HepG2 (cell line): ENCODE measurements at regions not wholly inside any gene's neighbourhood (a gene's known extent, or its start where the extent isn't known, plus 50 kb on each side); places are given as distances from the start of the nearest gene placed in this dataset.

Experiments used
- ATAC-seq: fragments of 200-7000 bp; cut with Tn5 transposase; 3 replicates; pipeline ENCODE4 v1.9.1; 2020; ENCODE audit warnings: mild to moderate bottlenecking, moderate library complexity
- BruUV-seq: library from RNA; stranded (reverse); fragments of 400-500 nt; replicated peaks from 2 replicates; lab custom pipeline; 2021; lab: Mats Ljungman, UMichigan
- CTCF ChIA-PET: fragments of 300-600 bp; formaldehyde crosslinking; extraction: SDS; loops from one replicate; lab custom pipeline; 2021; ENCODE audit warnings: low total read pairs, inconsistent platforms, low intra/inter-chr PET ratio; lab: Yijun Ruan, JAX
- POLR2A ChIA-PET: fragments of 350-600 bp; sonication (Branson Sonifier 250); formaldehyde crosslinking; loops from one replicate; lab custom pipeline; 2020; ENCODE audit warnings: antibody characterized with exemption, inconsistent platforms; lab: Yijun Ruan, JAX
- DNase-seq: peaks from one replicate; pipeline ENCODE4 v3.0.0-alpha.2; 2015; ENCODE audit warnings: low spot score
- FAIRE-seq: peaks from 3 replicates; lab custom pipeline; 2011; peaks lifted over from hg19 to GRCh38; lab: Jason Lieb, UNC
- H2AFZ ChIP-seq: one replicate; pipeline ENCODE4 v1.6.1; 2011; ENCODE audit warnings: low read length, inconsistent platforms
- H3K27ac ChIP-seq: fragments of 300-600 bp; 3 replicates; pipeline ENCODE4 v1.8.0; 2011; ENCODE audit warnings: mixed run types, mild to moderate bottlenecking, mixed read lengths, low read length, inconsistent platforms; ENCODE audit not compliant: insufficient read depth; ENCODE audit errors: extremely low read length
- H3K27me3 ChIP-seq, 2 experiments: fragments of 200-600 bp in 1 of 2; 2 replicates in 1 of 2; 3 replicates in 1 of 2; pipeline versions ENCODE4 v1.6.0 to v1.8.0; 2011; ENCODE audit warnings: low read length in 2 of 2, mild to moderate bottlenecking in 2 of 2, moderate library complexity in 2 of 2, inconsistent platforms in 1 of 2; ENCODE audit not compliant: insufficient read depth in 2 of 2, control insufficient read depth in 1 of 2
- H3K36me3 ChIP-seq, 2 experiments: fragments of 200-600 bp in 1 of 2; replicated peaks in 1 of 2; 2 replicates in 1 of 2; 3 replicates in 1 of 2; pipeline versions ENCODE4 v1.5.1 to v1.8.0; 2011; ENCODE audit warnings: low read length in 2 of 2, inconsistent platforms in 1 of 2; ENCODE audit not compliant: insufficient read depth in 2 of 2, control insufficient read depth in 1 of 2
- H3K4me1 ChIP-seq: 2 replicates; pipeline ENCODE4 v1.5.1; 2012; ENCODE audit warnings: low read length, inconsistent platforms; ENCODE audit not compliant: insufficient read depth
- H3K4me2 ChIP-seq: 2 replicates; pipeline ENCODE4 v1.6.0; 2011; ENCODE audit warnings: low read depth, low read length, inconsistent platforms
- H3K4me3 ChIP-seq, 3 experiments: fragments of 200-600 bp in 1 of 3; sonication (generic), shearing (Covaris generic) in 1 of 3; replicated peaks in 1 of 3; 2 replicates each; pipeline ENCODE4 v1.5.1; 2011 to 2016; ENCODE audit warnings: low read length in 3 of 3, inconsistent platforms in 2 of 3, low read depth in 2 of 3, mild to moderate bottlenecking in 2 of 3, control low read depth in 1 of 3, mixed read lengths in 1 of 3; ENCODE audit not compliant: insufficient read depth in 1 of 3
- H3K79me2 ChIP-seq: one replicate; pipeline ENCODE4 v1.6.1; 2011; ENCODE audit warnings: low read length, inconsistent platforms; ENCODE audit not compliant: insufficient read depth
- H3K9ac ChIP-seq: 2 replicates; pipeline ENCODE4 v1.6.0; 2011; ENCODE audit warnings: mild to moderate bottlenecking, low read depth, low read length, inconsistent platforms; ENCODE audit not compliant: insufficient read depth
- H3K9me3 ChIP-seq: 2 replicates; pipeline ENCODE4 v1.5.1; 2012; ENCODE audit warnings: mild to moderate bottlenecking, low read length
- H4K20me1 ChIP-seq: 2 replicates; pipeline ENCODE4 v1.6.0; 2011; ENCODE audit warnings: inconsistent platforms, mild to moderate bottlenecking, low read length, moderate library complexity; ENCODE audit not compliant: insufficient read depth
- ARNT ChIP-seq: fragments of 450-650 bp; IDR thresholded peaks from 2 replicates; pipeline ENCODE4 v1.6.1; 2017
- KDM5A ChIP-seq: fragments of 200-600 bp; sonication (generic); IDR thresholded peaks from 2 replicates; pipeline ENCODE4 v1.7.0; 2018; ENCODE audit warnings: antibody characterized with exemption, mild to moderate bottlenecking, low read length, borderline replicate concordance
- RAD51 ChIP-seq: fragments of 450-650 bp; IDR thresholded peaks from 2 replicates; pipeline ENCODE4 v1.6.1; 2016; ENCODE audit warnings: borderline replicate concordance
- ZNF850 ChIP-seq: sonication (generic); formaldehyde crosslinking; conservative IDR thresholded peaks from 2 replicates; pipeline ENCODE4 v1.9.0; 2021; ENCODE audit warnings: mild to moderate bottlenecking, missing genetic modification reagents
- WGBS: methylation state at CpG from one replicate; pipeline ENCODE4 v1.1.6; 2017; ENCODE audit warnings: low lambda C conversion rate; 5-methylcytosine and 5-hydroxymethylcytosine counted together
- in situ Hi-C: cut with HindIII; loops from 2 replicates; pipeline ENCODE4 v1.10.0; 2017; ENCODE audit warnings: low pct_unique_long_range_greater_than_20kb; ENCODE audit not compliant: extremely low pct_ligation_motif_present
- intact Hi-C: fragments of 100-400 bp; cut with micrococcal nuclease; formaldehyde crosslinking; loops from one replicate; pipeline ENCODE4 v1.10.0; 2022; ENCODE audit not compliant: unreplicated experiment
- TF ChIP-seq, protein P1 (sequence below): sonication (generic); formaldehyde crosslinking; IDR thresholded peaks from 2 replicates; pipeline ENCODE4 v1.8.0; 2022; ENCODE audit warnings: mild to moderate bottlenecking, missing genetic modification reagents; ENCODE audit not compliant: insufficient replicate concordance
- TF ChIP-seq, protein P2 (sequence below): sonication (generic); formaldehyde crosslinking; conservative IDR thresholded peaks from 2 replicates; pipeline ENCODE4 v1.4.0; 2020; ENCODE audit warnings: missing genetic modification reagents
- TF ChIP-seq, protein P3 (sequence below): IDR thresholded peaks from 2 replicates; pipeline ENCODE4 v1.6.1; 2016; ENCODE audit warnings: low read depth, missing genetic modification reagents, missing compliant biosample characterization

GRCh38 chr11:35071722-35072121, 67.2 kb upstream of the CD44 start:
- no peaks in the 10 kb centered on the region for H4K20me1 ChIP-seq
- no peak for DNase-seq
- intact Hi-C loops: no loop called here
- no peak overlapping the region for H2AFZ ChIP-seq
- WGBS: 0% methylated on average over 1 of the region's 1 CpG
- no peaks in the 10 kb centered on the region for H3K79me2 ChIP-seq
- BruUV-seq: no TSS peak
- H3K9me3 ChIP-seq: 0 out of 2 replicates have a peak, but pooled peaks cover 4% of the 10 kb centered on the region
- H3K36me3 ChIP-seq: no peaks in the 10 kb centered on the region
- H3K4me2 ChIP-seq: no peak overlapping the region
- TF ChIP-seq, protein P1, sequence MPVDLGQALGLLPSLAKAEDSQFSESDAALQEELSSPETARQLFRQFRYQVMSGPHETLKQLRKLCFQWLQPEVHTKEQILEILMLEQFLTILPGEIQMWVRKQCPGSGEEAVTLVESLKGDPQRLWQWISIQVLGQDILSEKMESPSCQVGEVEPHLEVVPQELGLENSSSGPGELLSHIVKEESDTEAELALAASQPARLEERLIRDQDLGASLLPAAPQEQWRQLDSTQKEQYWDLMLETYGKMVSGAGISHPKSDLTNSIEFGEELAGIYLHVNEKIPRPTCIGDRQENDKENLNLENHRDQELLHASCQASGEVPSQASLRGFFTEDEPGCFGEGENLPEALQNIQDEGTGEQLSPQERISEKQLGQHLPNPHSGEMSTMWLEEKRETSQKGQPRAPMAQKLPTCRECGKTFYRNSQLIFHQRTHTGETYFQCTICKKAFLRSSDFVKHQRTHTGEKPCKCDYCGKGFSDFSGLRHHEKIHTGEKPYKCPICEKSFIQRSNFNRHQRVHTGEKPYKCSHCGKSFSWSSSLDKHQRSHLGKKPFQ: no peak
- peak; percentile 73 for TF ChIP-seq RAD51
- TF ChIP-seq, all 625 proteins: peak for 1
- POLR2A ChIA-PET: no interaction called here
- Histone ChIP-seq H3K9ac (no peak overlapping the region), H3K4me1 (no peaks in the 10 kb centered on the region), H3K4me3 (no peak overlapping the region), H3K27me3 (no peaks in the 10 kb centered on the region), H3K27ac (no peak overlapping the region)
- CTCF ChIA-PET: no interaction called here
- no peak for FAIRE-seq
- ATAC-seq: no peak
- in situ Hi-C loops: no loop called here

DNA sequence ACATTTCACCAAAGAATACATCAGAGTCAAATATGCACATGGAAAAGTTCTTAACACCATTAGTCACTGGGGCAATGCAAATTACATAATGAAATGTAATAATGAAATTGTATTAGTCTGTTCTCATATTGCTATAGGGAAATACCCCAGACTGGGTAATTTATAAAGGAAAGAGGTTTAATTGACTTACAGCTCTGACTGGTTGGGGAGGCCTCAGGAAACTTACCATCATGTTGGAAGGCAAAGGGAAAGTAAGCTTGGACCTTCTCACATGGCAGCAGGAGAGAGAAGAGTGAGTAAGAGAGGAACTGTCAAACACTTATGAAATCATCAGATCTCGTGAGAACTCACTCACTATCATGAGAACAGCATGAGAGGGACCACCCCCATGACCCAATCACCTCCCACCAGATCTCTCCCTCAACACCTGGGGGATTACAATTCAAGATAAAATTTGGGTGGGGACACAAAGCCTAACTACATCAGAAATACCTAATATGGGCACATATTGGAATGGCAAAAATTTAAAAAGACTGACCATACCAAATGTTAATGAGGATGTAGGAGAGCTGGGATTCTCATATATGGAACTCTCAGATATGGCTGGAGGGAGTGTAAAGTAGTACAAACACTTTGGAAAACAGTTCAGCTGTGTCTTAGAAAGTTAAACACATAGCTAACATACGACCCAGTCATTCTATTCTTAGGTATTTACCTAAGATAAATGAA, 65.1 kb upstream of the CD44 start:
- WGBS: 4% methylated on average over 2 of the region's 2 CpGs
- H3K9ac ChIP-seq: no peak overlapping the region
- ATAC-seq: no peak
- BruUV-seq: no TSS peak
- H3K27me3 ChIP-seq: no peaks in the 10 kb centered on the region
- DNase-seq: no peak
- in situ Hi-C loops: no loop called here
- no peak overlapping the region for H3K4me3 ChIP-seq
- ChIA-PET CTCF (no interaction called here), POLR2A (no interaction called here)
- H3K36me3 ChIP-seq: no peaks in the 10 kb centered on the region
- intact Hi-C loops: no loop called here
- H3K27ac ChIP-seq: no peak overlapping the region
- FAIRE-seq: no peak
- H3K4me1 ChIP-seq: no peaks in the 10 kb centered on the region
- H3K9me3 ChIP-seq: 0 out of 2 replicates have a peak, but pooled peaks cover 4% of the 10 kb centered on the region
- no peak overlapping the region for H2AFZ ChIP-seq
- no peak overlapping the region for H3K4me2 ChIP-seq
- no peak for TF ChIP-seq RAD51
- TF ChIP-seq KDM5A: no peak
- TF ChIP-seq ZNF850 (CRISPR knock-in tag): no peak
- TF ChIP-seq, protein P2, sequence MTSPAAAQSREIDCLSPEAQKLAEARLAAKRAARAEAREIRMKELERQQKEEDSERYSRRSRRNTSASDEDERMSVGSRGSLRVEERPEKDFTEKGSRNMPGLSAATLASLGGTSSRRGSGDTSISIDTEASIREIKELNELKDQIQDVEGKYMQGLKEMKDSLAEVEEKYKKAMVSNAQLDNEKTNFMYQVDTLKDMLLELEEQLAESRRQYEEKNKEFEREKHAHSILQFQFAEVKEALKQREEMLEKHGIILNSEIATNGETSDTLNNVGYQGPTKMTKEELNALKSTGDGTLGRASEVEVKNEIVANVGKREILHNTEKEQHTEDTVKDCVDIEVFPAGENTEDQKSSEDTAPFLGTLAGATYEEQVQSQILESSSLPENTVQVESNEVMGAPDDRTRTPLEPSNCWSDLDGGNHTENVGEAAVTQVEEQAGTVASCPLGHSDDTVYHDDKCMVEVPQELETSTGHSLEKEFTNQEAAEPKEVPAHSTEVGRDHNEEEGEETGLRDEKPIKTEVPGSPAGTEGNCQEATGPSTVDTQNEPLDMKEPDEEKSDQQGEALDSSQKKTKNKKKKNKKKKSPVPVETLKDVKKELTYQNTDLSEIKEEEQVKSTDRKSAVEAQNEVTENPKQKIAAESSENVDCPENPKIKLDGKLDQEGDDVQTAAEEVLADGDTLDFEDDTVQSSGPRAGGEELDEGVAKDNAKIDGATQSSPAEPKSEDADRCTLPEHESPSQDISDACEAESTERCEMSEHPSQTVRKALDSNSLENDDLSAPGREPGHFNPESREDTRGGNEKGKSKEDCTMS (CRISPR knock-in tag): no peak
- TF ChIP-seq, protein P3, sequence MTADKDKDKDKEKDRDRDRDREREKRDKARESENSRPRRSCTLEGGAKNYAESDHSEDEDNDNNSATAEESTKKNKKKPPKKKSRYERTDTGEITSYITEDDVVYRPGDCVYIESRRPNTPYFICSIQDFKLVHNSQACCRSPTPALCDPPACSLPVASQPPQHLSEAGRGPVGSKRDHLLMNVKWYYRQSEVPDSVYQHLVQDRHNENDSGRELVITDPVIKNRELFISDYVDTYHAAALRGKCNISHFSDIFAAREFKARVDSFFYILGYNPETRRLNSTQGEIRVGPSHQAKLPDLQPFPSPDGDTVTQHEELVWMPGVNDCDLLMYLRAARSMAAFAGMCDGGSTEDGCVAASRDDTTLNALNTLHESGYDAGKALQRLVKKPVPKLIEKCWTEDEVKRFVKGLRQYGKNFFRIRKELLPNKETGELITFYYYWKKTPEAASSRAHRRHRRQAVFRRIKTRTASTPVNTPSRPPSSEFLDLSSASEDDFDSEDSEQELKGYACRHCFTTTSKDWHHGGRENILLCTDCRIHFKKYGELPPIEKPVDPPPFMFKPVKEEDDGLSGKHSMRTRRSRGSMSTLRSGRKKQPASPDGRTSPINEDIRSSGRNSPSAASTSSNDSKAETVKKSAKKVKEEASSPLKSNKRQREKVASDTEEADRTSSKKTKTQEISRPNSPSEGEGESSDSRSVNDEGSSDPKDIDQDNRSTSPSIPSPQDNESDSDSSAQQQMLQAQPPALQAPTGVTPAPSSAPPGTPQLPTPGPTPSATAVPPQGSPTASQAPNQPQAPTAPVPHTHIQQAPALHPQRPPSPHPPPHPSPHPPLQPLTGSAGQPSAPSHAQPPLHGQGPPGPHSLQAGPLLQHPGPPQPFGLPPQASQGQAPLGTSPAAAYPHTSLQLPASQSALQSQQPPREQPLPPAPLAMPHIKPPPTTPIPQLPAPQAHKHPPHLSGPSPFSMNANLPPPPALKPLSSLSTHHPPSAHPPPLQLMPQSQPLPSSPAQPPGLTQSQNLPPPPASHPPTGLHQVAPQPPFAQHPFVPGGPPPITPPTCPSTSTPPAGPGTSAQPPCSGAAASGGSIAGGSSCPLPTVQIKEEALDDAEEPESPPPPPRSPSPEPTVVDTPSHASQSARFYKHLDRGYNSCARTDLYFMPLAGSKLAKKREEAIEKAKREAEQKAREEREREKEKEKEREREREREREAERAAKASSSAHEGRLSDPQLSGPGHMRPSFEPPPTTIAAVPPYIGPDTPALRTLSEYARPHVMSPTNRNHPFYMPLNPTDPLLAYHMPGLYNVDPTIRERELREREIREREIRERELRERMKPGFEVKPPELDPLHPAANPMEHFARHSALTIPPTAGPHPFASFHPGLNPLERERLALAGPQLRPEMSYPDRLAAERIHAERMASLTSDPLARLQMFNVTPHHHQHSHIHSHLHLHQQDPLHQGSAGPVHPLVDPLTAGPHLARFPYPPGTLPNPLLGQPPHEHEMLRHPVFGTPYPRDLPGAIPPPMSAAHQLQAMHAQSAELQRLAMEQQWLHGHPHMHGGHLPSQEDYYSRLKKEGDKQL (CRISPR knock-in tag): no peak
- TF ChIP-seq ARNT: no peak
- H4K20me1 ChIP-seq: no peaks in the 10 kb centered on the region
- H3K79me2 ChIP-seq: no peaks in the 10 kb centered on the region
